Fibroblast of villous mesenchyme (primary cell): ENCODE measurements at regions not wholly inside any gene's neighbourhood (a gene's known extent, or its start where the extent isn't known, plus 50 kb on each side); places are given as distances from the start of the nearest gene placed in this dataset.

Source experiments
- DNase-seq: peaks from one replicate; pipeline ENCODE4 v3.0.0-alpha.2; 2010; ENCODE audit warnings: low read depth
- H3K4me3 ChIP-seq: 2 replicates; pipeline ENCODE4 v1.5.1; 2011; ENCODE audit warnings: low read depth, mild to moderate bottlenecking, low read length
- TF ChIP-seq, protein P1 (sequence below): IDR thresholded peaks from 2 replicates; pipeline ENCODE4 v1.5.1; 2012; ENCODE audit warnings: low read depth, mild to moderate bottlenecking, low read length; ENCODE audit not compliant: insufficient read depth

DNA sequence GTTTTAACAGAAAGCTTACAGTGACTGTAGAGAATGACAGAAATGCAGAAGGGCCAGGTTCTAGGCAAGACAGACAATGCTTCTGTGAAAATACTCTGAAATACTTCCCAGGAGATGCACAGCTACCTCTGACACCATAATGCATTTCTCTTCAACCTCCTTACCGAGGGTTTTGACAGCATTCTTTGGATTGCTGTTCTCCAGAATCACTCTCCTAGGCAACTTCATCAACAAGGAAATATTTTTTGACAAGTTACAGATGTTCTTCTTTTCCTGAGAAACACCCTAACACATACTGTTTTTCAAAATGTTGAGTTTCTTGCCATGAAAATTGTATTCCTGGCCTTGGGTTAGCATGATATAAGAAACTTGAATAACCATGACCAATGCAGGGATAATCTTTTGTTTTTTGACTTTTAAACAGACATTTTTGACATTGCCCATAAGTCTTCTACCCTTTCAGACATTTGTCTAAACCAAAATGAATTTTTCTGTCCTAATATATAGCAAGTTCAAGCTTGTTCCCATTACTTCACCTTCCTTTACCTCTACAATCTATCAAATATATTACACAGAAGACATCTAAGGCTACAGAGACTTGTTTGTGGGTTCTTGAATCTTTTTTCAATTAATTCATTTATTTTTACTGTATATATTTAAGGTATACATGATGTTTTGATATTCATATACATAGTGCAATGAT is 108.1 kb downstream of the CCDC34 start:
- no peak overlapping the region for H3K4me3 ChIP-seq
- DNase-seq, result peak; percentile 7
- TF ChIP-seq, protein P1, sequence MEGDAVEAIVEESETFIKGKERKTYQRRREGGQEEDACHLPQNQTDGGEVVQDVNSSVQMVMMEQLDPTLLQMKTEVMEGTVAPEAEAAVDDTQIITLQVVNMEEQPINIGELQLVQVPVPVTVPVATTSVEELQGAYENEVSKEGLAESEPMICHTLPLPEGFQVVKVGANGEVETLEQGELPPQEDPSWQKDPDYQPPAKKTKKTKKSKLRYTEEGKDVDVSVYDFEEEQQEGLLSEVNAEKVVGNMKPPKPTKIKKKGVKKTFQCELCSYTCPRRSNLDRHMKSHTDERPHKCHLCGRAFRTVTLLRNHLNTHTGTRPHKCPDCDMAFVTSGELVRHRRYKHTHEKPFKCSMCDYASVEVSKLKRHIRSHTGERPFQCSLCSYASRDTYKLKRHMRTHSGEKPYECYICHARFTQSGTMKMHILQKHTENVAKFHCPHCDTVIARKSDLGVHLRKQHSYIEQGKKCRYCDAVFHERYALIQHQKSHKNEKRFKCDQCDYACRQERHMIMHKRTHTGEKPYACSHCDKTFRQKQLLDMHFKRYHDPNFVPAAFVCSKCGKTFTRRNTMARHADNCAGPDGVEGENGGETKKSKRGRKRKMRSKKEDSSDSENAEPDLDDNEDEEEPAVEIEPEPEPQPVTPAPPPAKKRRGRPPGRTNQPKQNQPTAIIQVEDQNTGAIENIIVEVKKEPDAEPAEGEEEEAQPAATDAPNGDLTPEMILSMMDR, result no peak

DNA sequence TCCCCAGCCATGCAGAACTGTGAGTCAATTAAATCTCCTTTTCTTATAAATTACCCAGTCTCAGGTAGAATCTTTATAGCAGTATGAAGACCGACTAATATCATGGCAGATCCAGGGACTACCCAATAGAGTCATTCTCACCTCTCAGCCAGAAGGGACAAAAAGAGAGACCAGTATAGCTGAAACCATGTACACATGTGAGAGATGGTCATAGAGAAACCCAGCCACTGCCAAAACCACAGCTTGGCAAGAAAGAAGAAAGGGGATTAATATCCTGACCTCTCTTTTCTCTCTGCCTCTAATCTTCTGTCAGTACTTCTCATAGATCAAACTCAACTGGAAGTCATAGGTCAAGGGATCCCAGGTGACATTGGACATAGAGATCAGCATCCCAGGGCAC is 109.8 kb downstream of the CCDC34 start:
- no peak overlapping the region for H3K4me3 ChIP-seq
- no peak for DNase-seq
- TF ChIP-seq, protein P1, result no peak

- TF ChIP-seq, protein P1, result no peak
- no peak for DNase-seq
- H3K4me3 ChIP-seq, result no peak overlapping the region
Measured at GRCh38 chr11:27250867-27251665, 111.9 kb downstream of the CCDC34 start.

GRCh38 chr11:27248576-27249509 is 114.2 kb downstream of the CCDC34 start:
- H3K4me3 ChIP-seq, result no peak overlapping the region
- DNase-seq, result no peak
- TF ChIP-seq, protein P1, result no peak

- no peak for DNase-seq
- TF ChIP-seq, protein P1, result no peak
- H3K4me3 ChIP-seq, result no peak overlapping the region
Measured at GRCh38 chr11:27247660-27248059, 115.4 kb downstream of the CCDC34 start.

GRCh38 chr11:27246925-27247324 is 116.1 kb downstream of the CCDC34 start:
- no peak for DNase-seq
- no peak overlapping the region for H3K4me3 ChIP-seq
- TF ChIP-seq, protein P1, result no peak
